ENCODE measurements at regions not wholly inside any gene's neighbourhood (a gene's known extent, or its start where the extent isn't known, plus 50 kb on each side); places are given as distances from the start of the nearest gene placed in this dataset.
"Not testable (repeated sequence)": the region's sequence is repeated elsewhere in the genome, so short reads cannot be mapped to it uniquely, and the experiment has no call there.

GRCh38 chr9:26165426-26165825 is 487.2 kb upstream of the TUSC1 start:
- DNase-seq (ENCODE audit: low spot score) = no peak

- no peak for DNase-seq (ENCODE audit: low spot score)
Measured at GRCh38 chr9:26163931-26164330, 485.7 kb upstream of the TUSC1 start.

- no peak for DNase-seq (ENCODE audit: low spot score)
Measured at GRCh38 chr9:26159575-26160392, 481.5 kb upstream of the TUSC1 start.

- DNase-seq (ENCODE audit: low spot score) = no peak
Measured at GRCh38 chr9:26158631-26159150, 480.4 kb upstream of the TUSC1 start.

- DNase-seq (ENCODE audit: low spot score) = no peak
Measured at GRCh38 chr9:26157411-26157810, 479.2 kb upstream of the TUSC1 start.

GRCh38 chr9:26152350-26152749 is 474.1 kb upstream of the TUSC1 start:
- DNase-seq (ENCODE audit: low spot score) = no peak

GRCh38 chr9:26148128-26148527 is 469.9 kb upstream of the TUSC1 start:
- DNase-seq (ENCODE audit: low spot score) = no peak

- no peak for DNase-seq (ENCODE audit: low spot score)
Measured at GRCh38 chr9:26145938-26146337, 467.7 kb upstream of the TUSC1 start.

GRCh38 chr9:26142631-26143030 is 464.4 kb upstream of the TUSC1 start:
- DNase-seq (ENCODE audit: low spot score) = no peak

GRCh38 chr9:26142201-26142600 is 464.0 kb upstream of the TUSC1 start:
- DNase-seq (ENCODE audit: low spot score) = no peak

GRCh38 chr9:26133537-26133936 is 455.3 kb upstream of the TUSC1 start:
- DNase-seq (ENCODE audit: low spot score) = no peak

- no peak for DNase-seq (ENCODE audit: low spot score)
Measured at GRCh38 chr9:26132746-26133312, 454.6 kb upstream of the TUSC1 start.

- DNase-seq (ENCODE audit: low spot score) = no peak
Measured at GRCh38 chr9:26131886-26132285, 453.6 kb upstream of the TUSC1 start.

- DNase-seq (ENCODE audit: low spot score) = no peak
Measured at GRCh38 chr9:26129217-26129616, 451.0 kb upstream of the TUSC1 start.

GRCh38 chr9:26125693-26126092 is 447.4 kb upstream of the TUSC1 start:
- DNase-seq (ENCODE audit: low spot score) = no peak

GRCh38 chr9:26116085-26116484 is 437.8 kb upstream of the TUSC1 start:
- DNase-seq (ENCODE audit: low spot score) = not testable (repeated sequence)

GRCh38 chr9:26112724-26113123 is 434.5 kb upstream of the TUSC1 start:
- DNase-seq (ENCODE audit: low spot score) = no peak

GRCh38 chr9:26086396-26086795 is 408.2 kb upstream of the TUSC1 start:
- DNase-seq (ENCODE audit: low spot score) = no peak

GRCh38 chr9:26081847-26082246 is 403.6 kb upstream of the TUSC1 start:
- DNase-seq (ENCODE audit: low spot score) = no peak

GRCh38 chr9:26078706-26079105 is 400.5 kb upstream of the TUSC1 start:
- no peak for DNase-seq (ENCODE audit: low spot score)

GRCh38 chr9:26077860-26078259 is 399.6 kb upstream of the TUSC1 start:
- DNase-seq (ENCODE audit: low spot score) = no peak

GRCh38 chr9:26067608-26068007 is 389.4 kb upstream of the TUSC1 start:
- DNase-seq (ENCODE audit: low spot score) = no peak

GRCh38 chr9:26066237-26066636 is 388.0 kb upstream of the TUSC1 start:
- DNase-seq (ENCODE audit: low spot score) = no peak

All from LoVo (cell line).